ENCODE measurements at regions not wholly inside any gene's neighbourhood (a gene's known extent, or its start where the extent isn't known, plus 50 kb on each side); places are given as distances from the start of the nearest gene placed in this dataset.

DNA sequence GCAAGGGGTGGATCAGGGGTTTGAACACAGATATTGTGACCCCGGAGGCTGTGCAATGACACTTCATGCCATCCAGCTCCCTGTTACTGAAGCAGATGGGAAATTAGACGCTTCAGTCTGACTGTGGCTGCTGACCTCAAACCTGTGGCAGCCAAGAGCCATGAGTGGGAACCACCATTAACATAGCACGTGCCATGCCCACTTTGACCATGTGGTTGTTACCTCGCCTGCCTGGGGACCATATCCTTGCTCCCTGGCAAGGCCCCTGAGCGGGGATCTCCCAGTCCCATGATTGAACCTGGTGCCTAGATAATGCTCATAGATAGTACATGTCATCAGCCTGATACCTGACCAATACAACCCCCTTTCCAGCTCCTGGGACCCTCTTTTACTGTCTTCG, 68.9 kb downstream of the CYP26B1 start:
- intact Hi-C loops (cut with micrococcal nuclease) = no loop called here
- no peak overlapping the region for H3K27ac ChIP-seq (ENCODE audit: extremely low read depth, low read depth, low read length)
- DNase-seq (ENCODE audit: extremely low read depth in 1 of 4, low spot score in 3 of 4) (no peak), FAIRE-seq (no peak), ATAC-seq (no peak)
- H3K9me3 ChIP-seq (replicated peaks; ENCODE audit: control insufficient read depth, insufficient read depth, low read depth, low read length) = no peaks in the 10 kb centered on the region
- peaks cover 3 to 18% of the 10 kb centered on the region in 2 experiments; a peak in 3 of 5 replicates for H3K27me3 ChIP-seq (ENCODE audit: control insufficient read depth in 2 of 2, insufficient read depth in 2 of 2, low read length in 2 of 2)
- peaks cover 0 to 3% of the 10 kb centered on the region in 2 experiments; a peak in 1 of 5 replicates for H3K4me1 ChIP-seq (replicated peaks in 1 of 2; ENCODE audit: control insufficient read depth in 2 of 2, insufficient read depth in 2 of 2, low read length in 2 of 2)
- no peak overlapping the region for H3K4me2 ChIP-seq (ENCODE audit: insufficient read depth, low read length)
- H3K36me3 ChIP-seq (ENCODE audit: control insufficient read depth, insufficient read depth, low read length) = no peaks in the 10 kb centered on the region
- H3K9me1 ChIP-seq (ENCODE audit: control insufficient read depth, insufficient read depth, low read length) = peaks cover 4% of the 10 kb centered on the region
- 2% methylated on average over 6 of the region's 6 CpGs for WGBS (ENCODE audit: insufficient coverage, low coverage, missing lambda C conversion rate)
- no peaks in the 10 kb centered on the region for H4K20me1 ChIP-seq (replicated peaks; ENCODE audit: control insufficient read depth, insufficient read depth, low read length)
- CTCF ChIA-PET (ENCODE audit: low intra/inter-chr PET ratio) = no interaction called here
- H3K9ac ChIP-seq (ENCODE audit: insufficient read depth in 1 of 2, low read depth in 2 of 2, low read length in 2 of 2) = no peak overlapping the region
- POLR2A ChIA-PET = interaction anchor here (0.6 kb wide), 1 partner anchor 23 kb away, joined by 3 read pairs; no protein-coding TSS in a partner anchor
- no peak overlapping the region for H2AFZ ChIP-seq (ENCODE audit: low read depth, low read length)
- H3K4me3 ChIP-seq = no peak overlapping the region
- no peaks in the 10 kb centered on the region for H3K79me2 ChIP-seq (ENCODE audit: control insufficient read depth, insufficient read depth, low read length)
- no TSS peak for BruUV-seq (replicated peaks)
- in situ Hi-C loops (cut with MboI) = no loop called here
- TF ChIP-seq RHOXF2B (CRISPR knock-in tag; conservative IDR thresholded peaks at IDR 0.05) (no peak), YY1 (IDR thresholded peaks at IDR 0.05; ENCODE audit: borderline replicate concordance in 1 of 3, control insufficient read depth in 1 of 3, extremely low read depth in 1 of 3, insufficient read depth in 3 of 3, insufficient read length in 1 of 3, insufficient replicate concordance in 2 of 3, low read depth in 1 of 3, low read length in 2 of 3) (no peak), ZNF3 (CRISPR knock-in tag; IDR thresholded peaks at IDR 0.05) (no peak), KLF1 (tag; IDR thresholded peaks at IDR 0.05) (no peak), ZNF75A (CRISPR knock-in tag; IDR thresholded peaks at IDR 0.05) (no peak), ZNF212 (CRISPR knock-in tag; IDR thresholded peaks at IDR 0.05) (no peak), ZNF436 (CRISPR knock-in tag; IDR thresholded peaks at IDR 0.05) (no peak), HDAC8 (tag; IDR thresholded peaks at IDR 0.05) (no peak)

All from K562 (cell line).